ENCODE measurements at regions not wholly inside any gene's neighbourhood (a gene's known extent, or its start where the extent isn't known, plus 50 kb on each side); places are given as distances from the start of the nearest gene placed in this dataset.

DNA sequence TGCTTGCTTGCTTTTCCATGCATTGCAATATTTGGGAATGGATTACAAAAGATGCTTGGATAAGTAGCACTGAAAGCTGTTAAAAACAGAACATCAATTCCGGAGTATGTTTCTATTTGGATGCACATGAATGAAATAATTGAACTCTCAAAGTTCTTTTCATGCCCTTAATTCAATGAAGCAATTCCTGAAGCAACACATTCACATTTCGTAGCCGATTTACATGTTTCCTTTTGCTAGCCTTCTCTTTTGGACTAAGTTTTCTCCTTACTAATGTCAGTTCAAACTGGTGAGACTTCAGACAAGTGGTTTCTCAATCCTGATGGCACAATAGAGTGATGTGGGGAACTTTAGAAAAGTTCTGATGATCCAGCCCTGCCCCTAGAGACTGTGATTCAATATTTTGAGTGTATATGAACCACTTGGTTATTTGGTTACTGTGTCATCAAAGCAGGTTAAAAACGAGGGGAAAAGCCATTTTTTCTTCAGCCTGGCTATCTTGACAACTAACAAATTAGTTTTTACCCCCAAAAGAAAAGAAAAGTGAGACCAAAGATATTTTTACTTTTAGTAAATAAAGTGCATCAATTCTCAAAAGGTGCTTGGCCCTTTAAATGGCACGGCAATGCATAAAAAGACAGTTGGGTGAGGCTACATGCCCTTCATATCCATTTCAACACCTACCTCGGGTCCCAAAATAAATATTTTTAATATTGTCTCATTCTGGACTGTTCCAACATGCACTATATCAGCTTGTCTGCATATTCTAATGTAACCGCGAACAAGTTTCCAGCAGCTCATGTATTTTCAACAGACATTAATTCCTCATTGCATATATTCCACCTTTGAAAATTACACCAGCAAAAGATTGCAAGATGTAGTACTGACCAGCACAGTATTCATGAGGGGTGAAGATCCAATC is 90.1 kb upstream of the RPL34 start:
- DNase-seq (ENCODE audit: low spot score): no peak
- intact Hi-C loops (cut with DNase I): no loop called here

DNA sequence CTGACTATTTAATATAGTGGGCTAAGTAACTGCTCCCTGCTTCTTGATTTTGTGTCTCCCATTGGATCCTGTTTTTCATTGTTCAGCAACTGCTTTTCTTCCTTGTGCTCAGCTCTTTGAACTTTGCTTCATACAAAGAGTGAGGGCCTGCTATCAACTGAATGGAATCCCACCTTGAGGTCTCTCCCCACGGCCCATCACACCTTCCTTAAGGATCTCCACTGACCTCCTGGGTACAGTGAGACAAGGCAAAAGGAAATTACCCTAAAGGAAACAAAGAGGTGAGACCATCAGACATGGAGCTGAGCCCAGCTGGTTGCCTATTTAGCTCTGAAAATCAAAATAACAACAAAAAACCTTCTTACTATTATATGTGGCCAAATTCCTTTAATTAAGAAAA is 91.3 kb upstream of the RPL34 start:
- DNase-seq (ENCODE audit: low spot score): no peak
- intact Hi-C loops (cut with DNase I): no loop called here

DNA sequence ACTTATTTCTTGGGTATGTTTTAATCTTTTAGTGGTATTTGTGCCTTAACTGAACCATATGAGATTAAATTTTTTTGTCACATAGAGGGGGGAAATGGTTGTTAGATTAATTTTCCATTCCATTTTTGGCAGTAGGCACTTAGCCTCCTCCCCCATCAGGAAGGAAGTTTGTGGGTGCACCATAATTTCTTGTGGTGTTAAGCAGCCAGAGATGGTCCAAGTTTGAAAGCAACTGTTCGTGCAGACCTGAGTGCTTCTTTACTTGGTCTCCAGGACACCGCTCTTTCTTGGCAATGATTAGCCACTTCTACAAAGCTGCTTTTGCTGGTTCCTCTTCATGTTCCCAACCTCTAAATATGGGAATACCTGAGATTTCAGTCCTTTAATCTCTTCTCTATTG is 92.7 kb upstream of the RPL34 start:
- intact Hi-C loops (cut with DNase I): no loop called here
- no peak for DNase-seq (ENCODE audit: low spot score)

DNA sequence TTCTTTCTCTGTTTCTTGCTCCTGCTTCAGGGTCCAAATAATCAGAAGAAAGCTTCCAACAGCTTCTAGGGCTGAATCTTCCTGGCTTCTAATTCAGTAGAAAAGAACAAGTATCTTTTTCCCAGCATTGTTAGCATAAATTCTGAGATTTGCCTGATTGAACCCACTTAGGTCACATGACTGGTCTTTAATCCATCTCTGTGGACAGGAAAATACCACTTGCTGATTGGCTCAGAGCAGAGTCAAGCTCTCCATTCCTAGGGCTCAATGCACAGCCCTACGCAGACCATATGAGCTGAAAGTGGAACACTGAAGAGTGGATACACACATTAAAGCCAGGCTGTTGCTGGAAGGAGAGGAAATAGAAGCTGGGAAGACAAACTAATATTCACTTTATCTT is 99.6 kb upstream of the RPL34 start:
- intact Hi-C loops (cut with DNase I): no loop called here
- DNase-seq (ENCODE audit: low spot score): no peak

DNA sequence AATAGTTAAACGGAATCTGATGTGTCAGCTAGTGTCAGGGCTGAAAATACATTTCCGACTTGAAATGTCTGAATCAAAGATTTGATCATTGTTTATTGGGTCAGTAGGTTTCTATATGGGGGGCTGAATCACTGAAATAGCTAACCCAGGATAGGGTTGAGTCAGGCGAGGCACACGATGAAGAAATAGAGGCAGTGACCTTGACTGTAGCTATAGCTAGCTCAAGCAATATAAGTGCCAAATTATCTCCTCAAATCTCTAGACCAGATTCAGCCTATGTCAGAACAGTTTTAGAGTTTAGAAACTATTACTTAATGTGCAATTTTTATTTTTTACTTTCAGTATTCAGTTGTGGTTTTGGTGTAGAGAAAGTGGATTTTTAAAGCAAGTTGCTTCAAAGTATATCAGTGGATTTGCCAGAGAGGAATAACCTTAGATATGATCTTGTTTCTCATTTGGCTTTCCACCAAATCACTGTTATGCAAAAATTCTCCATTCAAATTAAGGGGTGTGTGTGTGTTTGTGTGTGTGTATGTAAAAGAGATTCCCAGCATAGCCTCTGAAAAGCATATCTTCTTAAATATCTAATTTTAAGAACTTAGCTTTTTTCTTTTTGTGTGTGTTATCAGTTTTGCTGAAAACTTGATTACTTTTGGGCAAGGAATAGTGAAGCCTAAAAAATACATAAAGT is 100.3 kb upstream of the RPL34 start:
- DNase-seq (ENCODE audit: low spot score): no peak
- intact Hi-C loops (cut with DNase I): no loop called here

DNA sequence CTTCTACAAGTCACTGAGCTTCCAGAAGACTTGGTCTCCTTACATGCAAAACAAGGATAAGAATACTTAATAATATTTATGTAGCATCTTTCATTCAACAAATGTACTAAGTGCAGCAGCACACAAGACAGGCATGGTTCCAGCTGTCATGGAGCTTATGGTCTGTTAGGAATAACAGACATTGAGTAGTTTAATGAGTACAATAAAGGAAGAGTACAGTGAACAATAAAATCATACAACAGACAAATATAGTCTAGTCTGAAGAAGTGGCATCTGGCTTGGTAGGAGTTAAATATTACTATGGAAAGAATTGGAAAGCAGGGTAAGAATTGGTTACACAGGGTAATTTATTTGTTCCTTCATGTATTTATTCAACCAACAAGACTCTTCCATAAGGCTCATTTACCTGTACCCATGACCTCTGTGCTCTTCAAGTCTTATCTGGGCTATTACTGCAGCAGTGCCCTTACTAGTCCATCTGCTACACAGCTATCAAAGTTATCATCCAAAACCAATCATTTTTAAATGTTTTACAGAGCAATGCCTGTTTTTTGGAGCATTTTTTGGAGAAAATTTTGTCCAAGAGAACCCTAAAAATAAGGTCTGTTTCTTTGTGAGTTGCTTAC is 101.1 kb upstream of the RPL34 start:
- intact Hi-C loops (cut with DNase I): no loop called here
- no peak for DNase-seq (ENCODE audit: low spot score)

DNA sequence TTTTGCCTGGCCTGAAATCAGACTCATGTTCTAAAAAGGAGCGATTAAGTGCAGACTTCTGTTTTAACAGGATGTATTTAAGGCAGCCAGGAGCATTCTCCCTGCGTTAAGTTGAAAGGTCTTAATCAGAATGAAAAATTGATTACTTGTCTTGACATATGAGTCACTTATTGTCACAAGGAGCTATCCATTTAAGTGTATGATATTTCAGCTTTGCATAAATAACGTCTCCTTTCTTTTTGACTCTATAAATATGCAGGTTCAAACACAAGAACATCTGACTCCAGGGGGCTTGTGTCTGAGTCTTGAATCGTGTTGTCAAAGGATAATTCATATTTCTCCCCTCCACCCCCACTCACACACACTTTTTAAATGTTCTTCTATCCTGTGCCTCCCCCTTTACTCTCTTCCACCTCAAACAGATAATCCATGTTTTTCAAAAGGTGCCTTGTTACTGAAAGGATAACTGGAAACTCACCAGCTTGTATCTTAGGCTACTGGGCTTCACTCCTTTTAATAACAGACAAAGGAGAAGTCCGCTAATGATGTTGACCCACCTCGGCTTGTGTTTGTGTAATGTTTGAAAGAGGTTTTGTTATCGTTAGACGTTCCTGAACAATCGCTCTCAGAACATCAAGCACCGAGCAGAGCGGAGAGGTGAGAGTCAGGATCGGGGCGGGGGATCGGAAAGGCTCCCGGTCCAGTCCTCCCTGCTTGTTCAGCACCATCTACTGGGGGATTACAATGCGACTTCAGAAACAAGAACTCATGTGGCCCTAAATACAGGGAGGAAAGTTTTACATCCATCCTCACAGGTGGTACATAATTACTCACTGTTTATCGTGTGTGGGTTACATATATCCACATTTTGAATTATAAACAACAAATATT is 107.5 kb upstream of the RPL34 start:
- DNase-seq (ENCODE audit: low spot score): no peak
- intact Hi-C loops (cut with DNase I): no loop called here

DNA sequence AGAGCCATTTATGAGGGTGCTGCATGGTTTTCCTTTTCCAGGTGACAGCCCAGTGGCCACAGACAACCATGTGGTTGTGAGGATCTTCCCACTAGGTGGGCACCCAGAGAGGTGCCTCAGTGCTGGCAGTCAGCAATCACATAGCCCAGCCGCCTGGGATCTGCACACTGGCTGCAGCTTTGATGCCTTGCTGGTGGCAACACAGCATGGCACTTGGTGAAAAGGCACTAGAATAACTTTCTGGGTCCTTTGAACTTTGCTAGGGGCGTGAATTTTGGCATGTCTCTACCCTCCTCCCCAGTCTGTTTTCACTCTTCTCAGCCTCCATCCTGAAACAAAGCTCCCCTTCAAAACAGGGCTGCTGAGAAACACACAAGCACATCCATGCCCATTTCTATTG is 108.8 kb upstream of the RPL34 start:
- intact Hi-C loops (cut with DNase I): no loop called here
- DNase-seq (ENCODE audit: low spot score): no peak

DNA sequence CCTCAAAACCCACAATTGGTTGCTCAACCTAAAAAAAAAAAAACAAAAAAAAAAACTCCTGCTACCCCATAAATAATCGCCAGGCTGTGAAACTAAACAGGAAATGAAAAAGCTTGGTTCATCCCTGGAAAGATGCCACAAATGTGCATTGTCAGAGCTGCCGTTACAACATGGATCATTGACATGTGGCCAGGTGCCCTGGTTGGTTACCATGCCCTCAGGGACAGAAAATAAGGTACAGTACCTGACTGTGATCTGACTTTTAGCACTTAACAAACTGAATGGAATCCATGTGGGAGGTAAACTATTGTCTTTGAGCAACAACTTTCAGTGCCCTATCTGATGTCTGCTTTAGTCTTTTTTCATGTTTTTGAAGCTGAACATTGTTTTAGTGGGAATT is 118.0 kb upstream of the RPL34 start:
- intact Hi-C loops (cut with DNase I): no loop called here
- no peak for DNase-seq (ENCODE audit: low spot score)

DNA sequence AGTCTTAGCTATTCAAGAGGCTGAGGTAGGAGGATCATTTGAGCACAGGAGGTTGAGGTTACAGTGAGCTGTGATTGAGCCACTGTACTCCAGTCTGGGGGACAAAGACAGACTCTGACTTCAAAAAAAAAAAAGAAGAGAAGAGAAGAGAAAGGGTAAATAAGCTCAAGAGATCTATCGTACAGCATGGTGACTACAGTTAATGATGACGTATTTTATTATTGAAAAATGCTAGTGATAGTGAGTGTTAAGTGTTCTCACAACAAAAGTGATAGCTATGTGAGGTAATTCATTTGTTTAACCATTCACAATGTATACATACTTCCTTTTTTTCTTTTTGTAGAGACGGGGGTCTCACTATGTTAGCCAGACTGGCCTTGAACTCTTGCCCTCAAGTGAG is 121.5 kb upstream of the RPL34 start:
- no peak for DNase-seq (ENCODE audit: low spot score)
- intact Hi-C loops (cut with DNase I): no loop called here

DNA sequence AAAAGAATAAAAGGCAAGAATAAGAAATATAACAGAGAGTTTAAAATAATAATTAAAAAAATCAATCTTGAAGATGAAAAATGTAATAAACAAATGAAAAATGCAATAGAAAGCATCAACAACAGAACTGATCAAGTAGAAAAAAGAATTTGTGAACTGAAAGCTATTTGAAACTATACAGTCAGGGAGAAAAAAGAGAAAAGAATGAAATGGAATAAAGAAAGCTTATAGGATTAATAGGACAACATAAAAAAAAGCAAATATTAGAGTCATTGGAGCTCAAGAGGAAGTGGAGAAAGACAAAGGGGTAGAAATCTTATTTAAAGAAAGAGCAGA is 126.8 kb upstream of the RPL34 start:
- intact Hi-C loops (cut with DNase I): no loop called here
- DNase-seq (ENCODE audit: low spot score): no peak

DNA sequence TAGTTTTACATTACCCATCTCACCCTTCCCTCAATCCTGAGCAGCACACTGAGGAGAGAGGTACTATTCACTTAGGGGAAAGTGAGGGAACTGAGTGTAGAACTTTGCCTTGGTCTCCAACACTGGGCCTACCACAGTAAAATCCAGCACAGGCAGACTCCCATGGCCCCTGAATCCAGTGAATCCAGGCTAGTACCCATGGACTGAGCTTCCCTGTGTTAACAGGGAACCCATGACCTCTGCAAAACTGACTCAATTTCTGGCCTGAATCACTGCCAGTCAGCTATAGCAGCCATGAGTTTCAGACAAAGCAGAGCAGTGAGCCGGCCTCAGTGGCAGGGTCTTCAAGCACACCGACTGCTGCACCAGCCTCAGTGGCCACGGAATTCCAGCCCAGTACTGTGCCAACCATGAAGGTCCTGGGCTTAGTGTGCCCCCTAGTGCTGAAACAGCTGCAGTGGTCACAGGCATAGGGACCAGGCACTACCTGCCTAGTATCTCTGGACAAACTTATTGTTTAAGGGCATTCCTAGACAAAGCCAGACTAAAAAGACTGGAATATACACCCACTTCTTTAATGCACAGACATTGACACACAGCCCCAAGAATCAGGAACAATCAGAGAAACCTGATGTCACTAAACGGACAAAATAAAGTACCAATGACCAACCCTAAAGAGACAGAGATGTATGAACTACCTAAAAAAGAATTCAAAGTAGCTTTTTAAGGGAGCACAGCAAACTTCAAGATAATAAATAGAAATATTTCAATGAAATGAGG is 127.4 kb upstream of the RPL34 start:
- intact Hi-C loops (cut with DNase I): no loop called here
- no peak for DNase-seq (ENCODE audit: low spot score)

DNA sequence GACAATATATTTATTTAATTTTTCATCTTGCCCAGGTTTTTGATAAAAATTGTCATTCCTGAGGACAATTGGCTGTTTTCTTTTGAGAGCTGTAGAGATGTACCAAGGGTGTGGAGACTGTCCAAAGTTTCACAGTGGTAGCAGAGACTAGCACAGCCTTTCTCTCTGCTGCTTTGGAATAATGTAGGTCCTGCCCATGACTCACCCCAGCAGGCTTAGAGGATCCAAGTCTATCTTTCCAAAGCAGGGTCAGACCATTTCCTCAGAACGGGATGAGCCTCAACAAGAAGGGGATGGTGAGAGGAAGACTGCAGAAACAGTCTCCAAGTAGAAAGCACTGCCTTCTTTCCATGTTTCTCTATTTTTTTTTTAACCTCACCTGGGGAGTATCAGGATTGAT is 131.5 kb upstream of the RPL34 start:
- no peak for DNase-seq (ENCODE audit: low spot score)
- intact Hi-C loops (cut with DNase I): no loop called here

DNA sequence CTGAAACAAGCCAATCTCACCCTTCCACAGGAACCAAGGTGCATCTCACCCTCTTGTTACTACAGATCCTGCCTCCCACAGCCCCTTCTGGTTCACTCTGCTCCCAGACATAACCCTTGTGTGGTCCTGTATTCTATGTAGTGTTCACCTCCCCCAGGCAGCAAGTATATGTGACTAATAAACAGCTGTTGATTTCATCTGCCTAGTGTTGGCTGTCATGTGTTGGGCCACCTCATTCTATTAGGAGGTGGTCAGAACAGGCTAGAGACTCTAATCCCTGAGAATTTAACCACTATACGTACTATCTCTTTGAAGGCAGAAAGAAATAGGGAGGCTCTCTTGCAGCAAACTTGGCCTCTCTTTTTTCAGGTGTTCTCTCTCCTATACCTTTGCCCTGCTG is 134.3 kb upstream of the RPL34 start:
- intact Hi-C loops (cut with DNase I): no loop called here
- DNase-seq (ENCODE audit: low spot score): no peak

DNA sequence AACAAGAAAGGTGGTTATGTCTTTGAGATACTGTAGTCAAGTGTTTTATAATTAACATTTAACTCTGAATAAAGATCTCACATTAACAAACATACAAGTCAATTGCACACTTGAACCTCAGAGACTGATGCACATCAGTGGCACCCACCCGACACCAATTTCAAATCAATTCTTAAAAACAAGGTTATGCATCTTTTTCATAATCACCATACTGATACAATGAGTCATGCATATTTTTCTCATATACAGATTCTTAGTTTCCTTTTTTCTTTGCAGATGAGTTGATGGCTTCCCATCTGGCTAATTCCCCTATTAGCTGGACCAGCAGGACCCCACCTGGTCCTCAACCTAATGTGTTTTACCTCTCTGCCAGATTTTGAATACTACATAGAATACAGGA is 136.2 kb upstream of the RPL34 start:
- no peak for DNase-seq (ENCODE audit: low spot score)
- intact Hi-C loops (cut with DNase I): no loop called here

DNA sequence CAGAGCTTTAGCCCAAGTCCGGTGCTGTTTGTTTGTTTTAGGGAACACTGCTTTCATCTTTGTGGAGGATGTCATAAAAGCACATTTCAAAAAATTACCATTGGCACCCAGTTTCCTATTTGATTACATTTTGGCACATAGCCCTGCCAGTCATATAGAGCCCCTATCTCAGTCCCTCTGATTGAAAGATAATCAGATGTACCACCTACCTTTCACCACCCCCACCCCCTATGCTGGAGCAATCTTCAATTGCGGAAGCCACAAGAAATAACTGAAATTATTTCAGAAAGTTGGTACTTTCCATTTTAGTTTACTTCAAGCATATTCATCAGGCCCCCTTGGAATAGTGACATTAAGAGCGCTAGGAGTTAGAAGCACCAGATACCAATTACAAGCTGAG is 136.7 kb upstream of the RPL34 start:
- intact Hi-C loops (cut with DNase I): no loop called here

DNA sequence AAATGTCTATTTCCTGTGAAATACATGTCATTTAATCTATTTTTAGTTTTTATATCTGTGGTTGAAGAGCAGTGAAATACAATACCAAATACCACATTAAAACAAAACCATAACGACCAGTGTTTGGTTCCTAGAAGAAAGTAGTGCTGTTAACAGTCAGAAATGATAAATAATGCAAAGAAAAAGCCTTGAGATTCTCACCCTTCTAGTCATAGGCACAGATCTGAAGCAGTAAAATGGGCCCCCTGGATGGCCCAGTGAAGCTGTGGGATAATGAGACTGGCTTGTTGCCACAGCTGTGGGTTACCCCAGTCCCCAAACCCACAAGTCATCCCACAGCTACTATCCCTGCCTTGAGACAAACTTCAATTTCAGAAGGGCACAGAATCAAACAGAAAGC is 137.3 kb upstream of the RPL34 start:
- intact Hi-C loops (cut with DNase I): no loop called here
- DNase-seq (ENCODE audit: low spot score): no peak

More for the DNA sequence above, 136.7 kb upstream of the RPL34 start:
- no peak for DNase-seq (ENCODE audit: low spot score)

DNA sequence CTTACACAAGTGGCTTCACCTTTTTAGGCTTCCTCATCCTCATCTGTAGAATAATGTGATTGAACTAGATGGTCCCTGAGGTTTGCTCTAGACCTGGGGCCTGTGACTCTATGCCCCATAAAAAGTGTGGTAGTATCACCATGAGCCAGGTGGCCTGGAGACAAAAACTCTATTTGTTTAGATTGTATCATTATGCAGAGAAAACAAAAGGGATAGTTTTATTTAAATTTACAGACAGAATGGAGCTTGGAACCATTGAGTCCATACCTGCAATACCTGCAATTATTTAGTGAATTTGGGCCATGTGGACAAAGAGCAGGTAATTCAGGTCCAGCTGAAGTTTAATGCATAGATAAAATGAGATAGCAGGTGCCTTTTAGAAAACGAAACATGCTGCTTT is 139.5 kb upstream of the RPL34 start:
- intact Hi-C loops (cut with DNase I): no loop called here
- no peak for DNase-seq (ENCODE audit: low spot score)

DNA sequence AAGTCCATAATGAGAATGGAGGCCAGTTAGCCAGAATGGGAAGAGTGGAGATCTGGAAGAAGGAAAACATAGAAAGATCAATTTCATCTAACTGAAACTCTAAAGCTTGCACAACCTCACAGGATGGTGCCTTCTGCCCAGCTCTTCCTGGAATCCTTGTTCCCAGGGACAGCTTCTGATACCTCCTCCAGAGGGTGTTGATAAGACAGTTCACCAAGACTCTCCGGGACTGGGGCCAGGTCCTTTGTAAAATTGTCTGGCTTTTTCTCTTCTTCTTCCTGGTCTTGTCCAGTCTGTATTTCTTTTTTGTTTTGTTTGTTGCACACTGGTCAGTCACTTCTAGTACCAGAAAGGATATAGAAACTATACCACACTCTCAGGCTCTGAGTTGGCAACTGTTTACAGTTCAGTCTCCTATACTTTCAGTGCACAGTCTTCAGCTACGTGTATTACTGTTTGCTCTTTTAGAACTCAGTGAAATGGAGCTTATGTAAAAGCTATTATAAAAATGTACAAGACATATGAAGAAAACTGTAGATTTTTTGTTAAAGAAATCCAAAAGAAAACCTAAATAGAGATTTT is 142.8 kb upstream of the RPL34 start:
- intact Hi-C loops (cut with DNase I): no loop called here
- DNase-seq (ENCODE audit: low spot score): no peak

All from posterior vena cava (tissue), 2 donors.